ENCODE measurements at regions not wholly inside any gene's neighbourhood (a gene's known extent, or its start where the extent isn't known, plus 50 kb on each side); places are given as distances from the start of the nearest gene placed in this dataset.
A peak's percentile ranks its signal among the peaks of the same experiment; 100 is the strongest.
"Not testable (repeated sequence)": the region's sequence is repeated elsewhere in the genome, so short reads cannot be mapped to it uniquely, and the experiment has no call there.

DNA sequence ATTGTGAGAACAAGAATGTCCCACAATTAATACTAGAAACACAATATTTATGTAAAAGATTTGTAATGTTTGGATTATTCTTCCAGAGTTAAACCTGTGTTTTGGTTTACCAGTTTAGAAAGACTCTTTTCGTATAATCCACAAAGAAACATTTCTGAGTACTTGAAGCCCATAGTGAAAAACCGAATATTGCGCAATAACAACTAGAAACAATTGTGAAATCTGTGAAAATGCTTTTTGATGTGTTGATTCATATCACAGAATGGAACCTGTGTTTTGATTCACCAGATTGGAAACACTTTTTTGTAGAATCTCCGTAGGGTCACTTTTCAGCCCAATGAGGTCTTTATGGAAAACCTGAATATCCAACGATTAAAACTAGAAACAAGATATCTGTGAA lies 386.2 kb downstream of the PRDM9 start:
- H3K4me3 ChIP-seq = no peak overlapping the region
- H3K36me3 ChIP-seq (ENCODE audit: low read depth) = no peaks in the 10 kb centered on the region
- peaks cover 34% of the 10 kb centered on the region for H3K9me3 ChIP-seq
- no peak for TF ChIP-seq CTCF (IDR thresholded peaks at IDR 0.05)
- ATAC-seq (no peak), DNase-seq (no peak)
- H3K4me1 ChIP-seq (ENCODE audit: low read depth) = no peaks in the 10 kb centered on the region
- intact Hi-C loops (cut with DNase I, micrococcal nuclease) = no loop called here

DNA sequence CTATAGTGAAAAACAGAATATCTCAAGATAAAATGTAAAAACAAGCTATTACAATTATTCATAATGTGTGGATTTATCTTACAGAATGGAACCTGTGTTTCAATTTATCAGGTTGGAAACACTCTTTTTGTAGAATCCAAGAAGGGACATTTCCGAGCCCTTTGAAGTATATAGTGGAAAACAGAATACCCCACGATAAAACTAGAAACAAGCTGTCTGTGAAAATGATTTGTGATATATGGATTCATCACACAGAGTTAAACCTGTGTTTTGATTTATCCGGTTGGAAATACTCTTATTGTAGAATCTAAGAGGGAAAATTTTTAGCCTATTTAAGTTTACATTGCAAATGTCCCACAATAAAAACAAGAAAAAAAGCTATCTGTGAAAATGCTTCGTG lies 388.2 kb downstream of the PRDM9 start:
- H3K4me1 ChIP-seq (ENCODE audit: low read depth) = no peaks in the 10 kb centered on the region
- H3K4me3 ChIP-seq = no peak overlapping the region
- ATAC-seq (no peak), DNase-seq (no peak)
- H3K9me3 ChIP-seq = peaks cover 45% of the 10 kb centered on the region
- no peak for TF ChIP-seq CTCF (IDR thresholded peaks at IDR 0.05)
- intact Hi-C loops (cut with DNase I, micrococcal nuclease) = no loop called here
- no peaks in the 10 kb centered on the region for H3K36me3 ChIP-seq (ENCODE audit: low read depth)

DNA sequence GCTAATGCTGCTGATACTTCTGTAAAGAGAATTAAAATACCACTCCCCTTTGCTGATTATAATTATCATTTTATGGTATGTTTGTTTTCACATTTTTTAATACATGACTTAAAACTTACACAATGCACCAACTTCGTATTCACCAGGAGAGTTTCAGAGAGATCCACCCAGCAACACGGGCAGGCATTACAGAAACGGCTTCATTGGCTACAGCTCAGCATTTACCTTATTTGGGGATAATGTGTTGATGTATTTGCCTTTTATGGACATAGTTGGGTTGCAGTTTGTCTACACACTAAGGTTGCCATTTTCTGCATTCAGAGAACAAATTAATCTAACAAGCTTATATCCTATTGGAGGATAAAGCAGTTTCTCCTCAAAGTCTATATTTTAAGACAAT lies 423.6 kb downstream of the PRDM9 start:
- Histone ChIP-seq H3K4me1 (ENCODE audit: low read depth) (no peaks in the 10 kb centered on the region), H3K9me3 (peaks cover 14% of the 10 kb centered on the region), H3K4me3 (no peak overlapping the region), H3K36me3 (ENCODE audit: low read depth) (no peaks in the 10 kb centered on the region)
- ATAC-seq (no peak), DNase-seq (no peak)
- TF ChIP-seq CTCF (IDR thresholded peaks at IDR 0.05) = no peak
- intact Hi-C loops (cut with DNase I, micrococcal nuclease) = no loop called here

DNA sequence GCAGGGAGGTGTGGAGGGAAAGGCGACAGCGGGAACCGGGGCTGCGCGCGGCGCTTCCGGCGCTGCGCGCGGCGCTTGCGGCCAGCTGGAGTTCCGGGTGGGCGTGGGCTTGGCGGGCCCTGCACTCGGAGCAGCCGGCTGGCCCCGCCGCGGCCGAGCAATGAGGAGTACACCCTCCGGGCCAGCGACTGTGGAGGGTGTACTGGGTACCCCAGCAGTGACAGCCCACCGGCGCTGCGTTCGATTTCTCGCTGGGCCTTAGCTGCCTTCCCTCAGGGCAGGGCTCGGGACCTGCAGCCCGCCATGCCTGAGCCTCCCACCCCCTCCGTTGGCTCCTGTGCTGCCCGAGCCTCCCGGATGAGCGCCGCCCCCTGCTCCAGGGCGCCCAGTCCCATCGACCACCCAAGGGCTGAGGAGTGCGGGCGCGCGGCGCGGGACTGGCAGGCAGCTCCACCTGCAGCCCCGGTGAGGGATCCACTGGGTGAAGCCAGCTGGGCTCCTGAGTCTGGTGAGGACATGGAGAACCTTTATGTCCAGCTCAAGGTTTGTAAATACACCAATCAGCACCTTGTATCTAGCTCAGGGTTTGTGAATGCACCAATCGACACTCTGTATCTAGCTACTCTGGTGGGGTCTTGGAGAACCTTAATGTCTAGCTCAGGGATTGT lies 444.0 kb downstream of the PRDM9 start:
- ATAC-seq (peak; percentile 68), DNase-seq (peak in 2 of 3 donors; percentile 30 to 49)
- H3K4me1 ChIP-seq (ENCODE audit: low read depth); intact Hi-C loops (cut with DNase I, micrococcal nuclease); H3K4me3 ChIP-seq; H3K36me3 ChIP-seq (ENCODE audit: low read depth): not testable (repeated sequence)
- peaks cover 20% of the 10 kb centered on the region for H3K9me3 ChIP-seq

- no peak for DNase-seq
- H3K36me3 ChIP-seq (ENCODE audit: low read depth) = no peaks in the 10 kb centered on the region
- intact Hi-C loops (cut with DNase I, micrococcal nuclease) = no loop called here
- H3K9me3 ChIP-seq = no peaks in the 10 kb centered on the region
- H3K4me1 ChIP-seq (ENCODE audit: low read depth) = no peaks in the 10 kb centered on the region
- TF ChIP-seq CTCF (IDR thresholded peaks at IDR 0.05) = no peak
- H3K4me3 ChIP-seq = no peak overlapping the region
- ATAC-seq = no peak
These were observed 456.0 kb downstream of the PRDM9 start for GRCh38 chr5:23963449-23963848.

DNA sequence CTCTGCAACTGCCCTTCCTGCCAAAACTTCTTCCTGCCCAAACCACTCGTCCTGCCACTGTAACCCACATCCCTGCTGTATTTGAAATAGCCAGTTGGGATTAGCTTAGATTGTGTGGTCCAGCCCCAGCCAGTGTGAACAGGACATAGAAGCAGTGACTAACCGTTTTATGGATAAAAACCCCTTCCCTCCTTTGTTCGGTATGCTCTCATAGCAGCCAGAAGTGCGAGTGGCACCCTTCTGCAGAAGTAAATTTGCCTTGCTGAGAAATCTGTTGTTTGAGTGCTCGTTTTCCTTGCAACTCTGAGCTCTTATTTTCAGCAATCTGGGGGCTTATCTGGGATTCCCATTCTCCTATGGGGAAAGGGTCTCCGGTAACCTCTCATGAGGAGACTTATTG lies 470.0 kb downstream of the PRDM9 start:
- TF ChIP-seq CTCF (IDR thresholded peaks at IDR 0.05) = no peak
- no peak for ATAC-seq
- DNase-seq = no peak
- no peak overlapping the region for H3K4me3 ChIP-seq
- H3K36me3 ChIP-seq (ENCODE audit: low read depth) = no peaks in the 10 kb centered on the region
- peaks cover 14% of the 10 kb centered on the region for H3K9me3 ChIP-seq
- H3K4me1 ChIP-seq (ENCODE audit: low read depth) = no peaks in the 10 kb centered on the region
- intact Hi-C loops (cut with DNase I, micrococcal nuclease) = no loop called here
